Pancreas (tissue), 10 donors: ENCODE measurements at regions not wholly inside any gene's neighbourhood (a gene's known extent, or its start where the extent isn't known, plus 50 kb on each side); places are given as distances from the start of the nearest gene placed in this dataset.

Experiments used
- ATAC-seq, 4 donors: fragments of 200-7000 bp; cut with Tn5 transposase; one replicate each; pipeline versions ENCODE4 v1.8.0 to v1.9.1; 2020; ENCODE audit warnings: mild to moderate bottlenecking in 4 of 4, moderate library complexity in 4 of 4
- DNase-seq, 6 donors: peaks; one replicate each; pipeline ENCODE4 v3.0.0-alpha.2; 2020
- FAIRE-seq: peaks from 2 replicates; lab custom pipeline; 2012; peaks lifted over from hg19 to GRCh38; lab: Jason Lieb, UNC
- H3K27ac ChIP-seq, 4 donors: fragments of 200-600 bp; sonication (generic); 1 replicate in 3 of 4; 2 replicates in 1 of 4; pipeline versions ENCODE4 v1.5.0 to v1.8.0; 2020
- H3K27me3 ChIP-seq, 4 donors: fragments of 200-600 bp; one replicate each; pipeline ENCODE4 v1.8.0; 2021
- H3K36me3 ChIP-seq, 3 donors: fragments of 200-600 bp; sonication (generic) in 1 of 3; one replicate each; pipeline versions ENCODE4 v1.5.0 to v1.8.0; 2020 to 2021
- H3K4me1 ChIP-seq, 3 donors: fragments of 200-600 bp; one replicate each; pipeline ENCODE4 v1.8.0; 2021
- H3K4me3 ChIP-seq, 4 donors: fragments of 200-600 bp; sonication (generic) in 2 of 4; one replicate each; pipeline versions ENCODE4 v1.5.0 to v1.8.0; 2020 to 2021
- H3K9me3 ChIP-seq, 4 donors: fragments of 200-600 bp; one replicate each; pipeline ENCODE4 v1.8.0; 2021
- CTCF ChIP-seq, 4 donors: fragments of 200-600 bp; sonication (generic) in 3 of 4; IDR thresholded peaks; one replicate each; pipeline versions ENCODE4 v1.5.0 to v1.8.0; 2021; ENCODE audit warnings: antibody characterized with exemption in 4 of 4
- WGBS, 2 donors: extraction: QIAGEN DNeasy Blood & Tissue Kit; methylation state at CpG; one replicate each; pipeline ENCODE4 v1.1.7; 2013; 5-methylcytosine and 5-hydroxymethylcytosine counted together
- intact Hi-C, 3 donors: fragments of 100-400 bp; cut with DNase I; formaldehyde crosslinking; loops; one replicate each; pipeline versions ENCODE4 v1.11.1 to v1.14.2; 2022
- donor health status: healthy with polysubstance abuse.
- donor health status: DM: no; HTN: no; CAD: no; lungs with moderate emphysema.
- donor health status: DM: no; HTN: no; CAD: no.
- donor health status: control.
- donor health status: control.
- donor health status: Bipolar disorder and iron deficiency.
- donor health status: DM: yes; HTN: yes; CAD: no.
- donor health status: DM: no; HTN: no; CAD: no.
- donor health status: DM: no; HTN: no; CAD: no.
- donor health status: DM: yes; HTN: yes; CAD: no.

GRCh38 chr22:27485842-27486241 is 315.7 kb downstream of the MN1 start:
- FAIRE-seq (no peak), DNase-seq (no peak), ATAC-seq (no peak)
- Histone ChIP-seq H3K9me3 (no peaks in the 10 kb centered on the region), H3K27ac (no peak overlapping the region), H3K27me3 (no peaks in the 10 kb centered on the region), H3K4me3 (no peak overlapping the region), H3K36me3 (no peaks in the 10 kb centered on the region), H3K4me1 (peaks cover 12 to 17% (median 14%) of the 10 kb centered on the region in 3 donors)
- no peak for TF ChIP-seq CTCF (IDR thresholded peaks at IDR 0.05)
- whole genome bisulfite sequencing, 2 donors = 77 to 80% methylated on average over 3 of the region's 3 CpGs
- intact Hi-C loops = no loop called here

GRCh38 chr22:27487600-27488452 is 313.7 kb downstream of the MN1 start:
- Histone ChIP-seq H3K9me3 (no peaks in the 10 kb centered on the region), H3K4me1 (peaks cover 12 to 17% (median 14%) of the 10 kb centered on the region in 3 donors), H3K27ac (peak overlapping the region in 2 of 4 donors; percentile 86 to 90), H3K36me3 (no peaks in the 10 kb centered on the region), H3K4me3 (no peak overlapping the region), H3K27me3 (no peaks in the 10 kb centered on the region)
- no peak for TF ChIP-seq CTCF (IDR thresholded peaks at IDR 0.05)
- WGBS, 2 donors = 37 to 40% methylated on average over 21 of the region's 21 CpGs
- intact Hi-C loops = no loop called here
- FAIRE-seq (no peak), ATAC-seq (peak in 3 of 4 donors; percentile 21 to 49 (median 41)), DNase-seq (peak in 2 of 6 donors; percentile 27 to 34)

GRCh38 chr22:27488456-27489177 is 312.9 kb downstream of the MN1 start:
- Histone ChIP-seq H3K9me3 (no peaks in the 10 kb centered on the region), H3K27ac (peak overlapping the region; percentile 63 to 90 (median 75)), H3K4me1 (peaks cover 12 to 17% (median 14%) of the 10 kb centered on the region in 3 donors), H3K27me3 (no peaks in the 10 kb centered on the region), H3K36me3 (no peaks in the 10 kb centered on the region), H3K4me3 (no peak overlapping the region)
- intact Hi-C loops = no loop called here
- no peak for TF ChIP-seq CTCF (IDR thresholded peaks at IDR 0.05)
- WGBS, 2 donors = 22 to 23% methylated on average over 12 of the region's 12 CpGs
- DNase-seq (peak in 4 of 6 donors; percentile 42 to 55 (median 44)), FAIRE-seq (no peak), ATAC-seq (peak; percentile 63 to 74 (median 72))

GRCh38 chr22:27489178-27489675 is 312.3 kb downstream of the MN1 start:
- peak overlapping the region; percentile 63 to 90 (median 75) for H3K27ac ChIP-seq
- H3K27me3 ChIP-seq = no peaks in the 10 kb centered on the region
- peaks cover 12 to 17% (median 14%) of the 10 kb centered on the region in 3 donors for H3K4me1 ChIP-seq
- no peak overlapping the region for H3K4me3 ChIP-seq
- intact Hi-C loops = no loop called here
- H3K9me3 ChIP-seq = no peaks in the 10 kb centered on the region
- no peaks in the 10 kb centered on the region for H3K36me3 ChIP-seq
- peak; percentile 69 to 89 (median 81) for DNase-seq
- peak; percentile 13 for FAIRE-seq
- peak; percentile 93 to 97 (median 95) for ATAC-seq
- WGBS, 2 donors = 13 to 16% methylated on average over 4 of the region's 4 CpGs
- TF ChIP-seq CTCF (IDR thresholded peaks at IDR 0.05) = no peak
